HAP-1 (cell line): ENCODE measurements at regions not wholly inside any gene's neighbourhood (a gene's known extent, or its start where the extent isn't known, plus 50 kb on each side); places are given as distances from the start of the nearest gene placed in this dataset.

Experiments used
- DNase-seq, 2 experiments: peaks; one replicate each; pipeline ENCODE4 v3.0.0-alpha.2; 2016 to 2020; ENCODE audit warnings: low spot score in 2 of 2
- H3K27me3 ChIP-seq: fragments of 250-450 bp; sonication (Bioruptor Pico); 2 replicates; pipeline ENCODE4 v1.5.1; 2020; ENCODE audit warnings: low read depth, mild to moderate bottlenecking, moderate library complexity
- H3K36me3 ChIP-seq: fragments of 250-450 bp; sonication (Bioruptor Pico); replicated peaks from 2 replicates; pipeline ENCODE4 v1.5.1; 2020; ENCODE audit warnings: mild to moderate bottlenecking
- H3K4me1 ChIP-seq: fragments of 250-450 bp; sonication (Bioruptor Pico); 2 replicates; pipeline ENCODE4 v1.5.1; 2020; ENCODE audit warnings: mild to moderate bottlenecking
- H3K4me3 ChIP-seq: fragments of 250-450 bp; sonication (Bioruptor Pico); 2 replicates; pipeline ENCODE4 v1.5.1; 2020; ENCODE audit warnings: mild to moderate bottlenecking, moderate library complexity
- H3K9me3 ChIP-seq: fragments of 250-450 bp; sonication (Bioruptor Pico); 2 replicates; pipeline ENCODE4 v1.5.1; 2020; ENCODE audit warnings: mild to moderate bottlenecking, moderate library complexity
- in situ Hi-C: fragments of 300-500 bp; cut with MboI; formaldehyde crosslinking; loops from 3 replicates; pipeline ENCODE4 v1.14.3; 2020; ENCODE audit warnings: low sequenced_read_pairs, inconsistent platforms, mixed read lengths

DNA sequence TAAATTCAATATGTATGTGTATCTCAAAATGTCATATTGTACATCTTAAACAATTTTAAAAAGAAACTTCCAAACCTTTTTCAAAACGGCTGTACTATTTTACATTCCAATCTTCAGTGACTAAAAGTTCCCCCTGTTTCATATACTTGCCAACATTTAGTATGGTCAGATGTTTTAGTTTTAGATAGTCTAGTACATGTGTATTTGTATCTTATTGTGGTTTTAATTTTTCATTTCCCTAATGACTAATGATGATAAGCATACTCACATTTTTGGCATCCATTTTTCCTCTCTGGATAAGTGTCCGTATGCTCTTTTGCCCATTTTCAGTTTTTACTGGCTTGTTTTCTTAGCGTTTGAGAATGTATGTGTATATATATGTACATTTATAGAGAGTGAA is 212.2 kb upstream of the MAGEB18 start:
- Histone ChIP-seq H3K4me3 (no peak overlapping the region), H3K27me3 (no peaks in the 10 kb centered on the region), H3K36me3 (no peaks in the 10 kb centered on the region), H3K9me3 (no peaks in the 10 kb centered on the region), H3K4me1 (no peaks in the 10 kb centered on the region)
- DNase-seq: no peak
- in situ Hi-C loops: no loop called here

DNA sequence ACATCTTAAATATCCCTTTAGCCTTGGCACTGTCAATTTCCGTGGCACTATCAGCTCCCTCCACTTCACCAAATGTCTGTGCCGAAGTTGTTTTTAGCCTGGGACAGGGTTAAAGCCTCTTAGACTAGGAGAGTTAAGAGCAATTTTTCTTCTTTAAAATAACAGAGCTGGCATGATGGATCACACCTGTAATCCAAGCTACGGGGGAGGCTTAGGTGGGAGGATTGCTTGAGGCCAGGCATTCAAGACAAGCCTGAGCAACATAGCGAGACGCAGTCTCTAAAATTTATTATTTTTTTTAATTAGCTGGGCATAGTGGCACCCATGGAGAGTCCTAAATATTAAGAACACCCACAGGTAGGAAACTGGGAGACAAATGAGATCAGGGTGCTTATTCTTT is 209.8 kb upstream of the MAGEB18 start:
- DNase-seq: no peak
- Histone ChIP-seq H3K9me3 (no peaks in the 10 kb centered on the region), H3K27me3 (no peaks in the 10 kb centered on the region), H3K4me3 (no peak overlapping the region), H3K4me1 (no peaks in the 10 kb centered on the region), H3K36me3 (no peaks in the 10 kb centered on the region)
- in situ Hi-C loops: no loop called here

DNA sequence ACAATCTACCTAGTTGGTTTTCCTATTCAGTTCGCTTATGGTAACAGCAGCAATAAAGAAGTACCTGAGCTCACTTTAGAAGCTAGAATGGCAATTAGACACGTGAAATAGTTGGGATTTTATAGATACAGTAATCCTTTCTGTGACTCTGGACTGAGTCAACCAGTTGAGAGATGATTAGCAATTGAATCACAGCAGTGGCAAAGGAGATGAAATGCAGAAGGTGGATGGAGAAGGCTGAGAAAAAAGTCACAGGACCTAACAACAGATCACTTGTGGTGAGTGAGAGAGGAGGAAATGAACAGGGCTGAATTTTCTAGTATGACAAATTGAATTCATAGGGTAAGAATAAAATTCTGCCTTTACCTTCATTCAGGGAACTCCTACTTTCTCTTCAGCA is 197.1 kb upstream of the MAGEB18 start:
- no peak for DNase-seq
- Histone ChIP-seq H3K4me3 (no peak overlapping the region), H3K36me3 (no peaks in the 10 kb centered on the region), H3K9me3 (no peaks in the 10 kb centered on the region), H3K4me1 (no peaks in the 10 kb centered on the region), H3K27me3 (no peaks in the 10 kb centered on the region)
- in situ Hi-C loops: no loop called here

DNA sequence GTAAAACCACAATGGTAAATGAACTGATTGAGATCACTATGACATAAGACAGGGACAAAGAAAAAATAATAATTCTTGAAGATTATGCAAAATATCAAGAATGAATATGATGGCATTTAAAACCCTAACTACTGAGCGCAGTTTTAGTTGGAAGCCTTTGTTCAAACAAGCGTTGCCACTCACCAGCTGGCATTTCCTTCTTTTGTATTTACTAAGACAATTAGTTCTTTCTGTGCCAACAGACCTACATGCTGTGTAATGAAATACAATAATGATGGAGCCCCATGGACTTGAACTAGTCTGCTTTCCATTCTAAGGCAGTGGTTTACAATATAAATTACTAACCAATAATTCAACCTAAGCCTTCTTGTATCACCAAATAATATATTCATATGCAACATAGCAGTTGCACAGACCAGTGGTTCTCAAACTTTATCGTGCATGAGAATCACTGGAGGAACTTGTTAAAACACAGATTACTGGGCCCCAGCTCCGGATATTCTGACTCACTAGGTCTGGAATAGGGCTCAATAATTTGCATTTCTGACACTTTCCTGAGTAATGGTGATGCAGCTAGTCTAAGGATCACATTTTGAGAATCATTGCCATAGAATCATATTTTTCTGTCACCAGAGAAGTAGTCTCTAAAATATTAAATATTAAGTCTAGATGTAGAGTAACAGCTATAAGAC is 196.4 kb upstream of the MAGEB18 start:
- H3K9me3 ChIP-seq: no peaks in the 10 kb centered on the region
- no peak for DNase-seq
- H3K4me3 ChIP-seq: no peak overlapping the region
- in situ Hi-C loops: no loop called here
- H3K36me3 ChIP-seq: no peaks in the 10 kb centered on the region
- no peaks in the 10 kb centered on the region for H3K4me1 ChIP-seq
- H3K27me3 ChIP-seq: no peaks in the 10 kb centered on the region

DNA sequence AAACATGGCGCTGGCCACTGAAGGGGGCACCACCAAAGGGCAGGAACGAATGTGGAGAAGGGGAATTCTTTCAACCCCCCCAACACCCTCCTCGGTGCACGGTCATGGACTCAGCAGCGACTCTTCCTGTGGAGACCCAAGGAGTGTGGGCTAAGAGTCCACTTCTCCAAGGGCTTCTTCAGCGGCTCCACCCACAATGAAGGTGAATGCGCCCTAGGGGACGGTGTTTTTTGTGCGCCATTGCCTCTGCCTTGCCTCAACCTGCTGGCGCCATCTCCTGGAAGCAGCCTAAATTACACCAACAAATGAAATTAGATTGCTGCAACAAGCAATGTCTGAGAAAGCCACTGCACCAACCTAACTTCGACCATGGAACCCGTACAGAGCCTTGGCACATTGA is 169.2 kb upstream of the MAGEB18 start:
- Histone ChIP-seq H3K9me3 (no peaks in the 10 kb centered on the region), H3K4me1 (no peaks in the 10 kb centered on the region), H3K4me3 (no peak overlapping the region), H3K27me3 (peaks cover 2% of the 10 kb centered on the region; the same call in 1 of the 2 replicates), H3K36me3 (no peaks in the 10 kb centered on the region)
- DNase-seq: peak; percentile 39 to 85
- in situ Hi-C loops: no loop called here

DNA sequence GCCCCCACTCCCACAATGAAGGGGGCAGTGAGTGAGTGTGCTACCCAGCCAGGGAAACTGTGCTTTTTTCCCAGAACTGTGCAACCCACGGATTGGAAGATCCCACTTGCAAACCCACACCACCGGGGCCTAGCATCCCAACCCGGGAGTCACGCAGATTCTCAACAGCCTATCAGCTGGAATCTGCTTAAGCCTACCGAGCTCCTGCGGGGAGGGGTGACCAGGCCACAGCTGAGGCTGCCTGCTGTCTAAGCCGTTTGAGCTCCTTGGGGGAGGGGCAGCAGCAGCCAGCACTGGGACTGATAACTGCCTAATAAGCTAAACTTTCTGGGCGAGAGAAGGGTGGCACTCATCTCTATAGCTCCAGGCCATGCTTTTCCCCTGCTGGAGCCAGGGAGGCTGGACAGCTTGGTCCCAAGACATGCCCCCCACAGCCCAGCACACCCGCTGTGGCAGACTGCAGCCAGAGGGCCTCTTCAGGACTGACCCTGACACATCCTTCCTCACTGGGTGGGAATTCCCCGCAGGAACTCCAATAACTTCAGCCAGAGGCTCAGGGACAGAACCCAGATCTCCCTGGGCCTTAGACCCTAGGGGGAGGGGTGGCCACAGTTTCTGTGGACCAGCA is 161.3 kb upstream of the MAGEB18 start:
- no peaks in the 10 kb centered on the region for H3K4me1 ChIP-seq
- no peaks in the 10 kb centered on the region for H3K27me3 ChIP-seq
- H3K4me3 ChIP-seq: no peak overlapping the region
- in situ Hi-C loops: no loop called here
- H3K36me3 ChIP-seq: no peaks in the 10 kb centered on the region
- no peak for DNase-seq
- H3K9me3 ChIP-seq: no peaks in the 10 kb centered on the region

DNA sequence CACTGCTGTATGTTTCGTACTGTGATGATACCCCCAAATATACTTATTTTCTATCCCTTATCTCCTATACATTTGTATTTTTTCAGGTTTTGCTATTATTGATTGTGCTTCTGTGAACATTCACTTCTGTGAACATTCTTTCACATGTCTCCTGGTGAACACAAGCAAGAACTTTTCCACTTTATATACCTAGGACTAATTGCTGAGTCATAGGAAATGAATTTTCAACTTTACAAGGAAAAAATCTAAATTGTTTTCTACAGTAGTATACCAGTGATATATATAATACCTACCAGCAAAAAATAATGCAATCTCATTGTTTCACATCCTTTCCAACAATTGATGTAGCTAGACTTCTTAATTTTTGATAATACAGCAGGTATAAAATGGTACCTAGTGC is 139.5 kb upstream of the MAGEB18 start:
- no peaks in the 10 kb centered on the region for H3K36me3 ChIP-seq
- in situ Hi-C loops: no loop called here
- H3K9me3 ChIP-seq: no peaks in the 10 kb centered on the region
- H3K4me1 ChIP-seq: no peaks in the 10 kb centered on the region
- no peak for DNase-seq
- H3K4me3 ChIP-seq: no peak overlapping the region
- H3K27me3 ChIP-seq: no peaks in the 10 kb centered on the region

DNA sequence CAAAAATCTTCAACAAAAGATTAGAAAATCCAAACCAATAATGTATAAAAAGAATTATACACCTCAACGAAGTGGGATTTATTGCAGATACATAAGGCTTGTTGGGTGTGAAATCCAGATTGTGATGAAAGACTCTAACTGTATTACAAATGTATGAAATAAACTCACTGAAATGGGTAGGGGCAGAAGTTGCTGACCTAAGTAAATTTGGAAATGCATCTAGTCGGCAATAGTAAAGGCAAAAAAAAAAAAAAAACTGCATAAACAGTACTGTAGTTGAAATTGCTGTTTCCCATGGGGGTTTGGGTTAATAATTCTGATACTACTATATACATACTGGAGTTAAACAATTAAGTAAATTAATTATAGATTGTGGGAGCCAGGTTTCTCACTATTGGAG is 130.7 kb upstream of the MAGEB18 start:
- in situ Hi-C loops: no loop called here
- Histone ChIP-seq H3K9me3 (no peaks in the 10 kb centered on the region), H3K27me3 (no peaks in the 10 kb centered on the region), H3K4me3 (no peak overlapping the region), H3K4me1 (no peaks in the 10 kb centered on the region), H3K36me3 (no peaks in the 10 kb centered on the region)
- no peak for DNase-seq

DNA sequence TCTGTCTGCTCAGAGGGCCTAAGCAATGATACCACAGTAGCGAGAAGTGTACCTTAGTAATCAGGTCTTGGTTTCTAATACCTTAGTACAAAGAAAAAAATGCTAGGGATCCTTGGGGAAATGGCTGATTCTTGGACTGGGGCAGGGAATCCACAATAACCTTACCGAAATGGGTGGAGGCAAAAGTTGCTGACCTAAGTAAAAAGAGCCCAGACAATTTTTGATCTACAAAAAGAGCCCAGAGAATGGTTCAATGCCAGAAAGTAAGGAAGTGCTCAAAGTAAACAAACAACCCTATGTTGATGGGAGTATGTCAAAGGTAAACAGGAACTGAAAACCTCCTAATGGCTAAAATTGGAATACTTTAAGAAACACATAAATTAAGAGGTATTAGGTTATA is 130.1 kb upstream of the MAGEB18 start:
- no peak for DNase-seq
- in situ Hi-C loops: no loop called here
- H3K36me3 ChIP-seq: no peaks in the 10 kb centered on the region
- H3K4me3 ChIP-seq: no peak overlapping the region
- no peaks in the 10 kb centered on the region for H3K4me1 ChIP-seq
- no peaks in the 10 kb centered on the region for H3K27me3 ChIP-seq
- H3K9me3 ChIP-seq: no peaks in the 10 kb centered on the region

DNA sequence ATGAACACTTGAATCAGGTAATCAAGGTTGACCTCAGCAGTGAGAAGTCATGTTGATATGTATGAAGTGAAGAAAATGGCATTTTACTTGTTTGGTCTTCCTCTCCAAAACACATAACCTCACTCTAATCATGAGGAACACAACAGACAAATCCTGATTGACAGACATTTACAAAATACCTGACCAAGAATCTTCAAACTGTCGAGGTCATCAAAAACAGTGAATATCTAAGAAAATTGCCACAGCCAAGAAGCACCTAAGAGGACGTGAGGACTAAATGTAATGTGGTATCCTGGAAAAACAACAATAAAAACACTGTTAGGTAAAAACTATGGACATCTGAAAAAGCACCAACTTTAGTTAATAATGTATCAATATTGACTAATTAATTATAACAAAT is 129.5 kb upstream of the MAGEB18 start:
- in situ Hi-C loops: no loop called here
- Histone ChIP-seq H3K36me3 (no peaks in the 10 kb centered on the region), H3K4me1 (no peaks in the 10 kb centered on the region), H3K9me3 (no peaks in the 10 kb centered on the region), H3K4me3 (no peak overlapping the region), H3K27me3 (no peaks in the 10 kb centered on the region)
- no peak for DNase-seq

DNA sequence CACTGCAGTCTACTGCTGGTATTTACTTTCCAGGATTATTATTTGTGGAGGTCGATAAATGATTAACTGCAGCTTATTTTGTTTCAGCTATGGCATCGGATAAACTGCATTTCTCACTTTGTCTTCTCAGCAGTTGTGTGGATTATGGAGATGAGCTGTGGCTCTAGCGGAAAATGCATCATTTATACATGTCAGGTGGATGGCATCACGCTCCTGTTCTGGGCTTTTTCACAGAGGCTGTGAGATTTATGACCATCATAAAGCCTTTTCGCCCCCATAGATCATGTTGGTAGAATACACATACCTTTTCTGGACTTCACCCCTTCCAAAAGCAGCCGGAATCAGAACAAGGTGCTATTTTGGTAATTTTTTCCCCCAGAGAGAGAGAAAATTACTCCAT is 118.8 kb upstream of the MAGEB18 start:
- Histone ChIP-seq H3K4me3 (no peak overlapping the region), H3K4me1 (no peaks in the 10 kb centered on the region), H3K36me3 (no peaks in the 10 kb centered on the region), H3K9me3 (no peaks in the 10 kb centered on the region), H3K27me3 (no peaks in the 10 kb centered on the region)
- DNase-seq: no peak
- in situ Hi-C loops: no loop called here

DNA sequence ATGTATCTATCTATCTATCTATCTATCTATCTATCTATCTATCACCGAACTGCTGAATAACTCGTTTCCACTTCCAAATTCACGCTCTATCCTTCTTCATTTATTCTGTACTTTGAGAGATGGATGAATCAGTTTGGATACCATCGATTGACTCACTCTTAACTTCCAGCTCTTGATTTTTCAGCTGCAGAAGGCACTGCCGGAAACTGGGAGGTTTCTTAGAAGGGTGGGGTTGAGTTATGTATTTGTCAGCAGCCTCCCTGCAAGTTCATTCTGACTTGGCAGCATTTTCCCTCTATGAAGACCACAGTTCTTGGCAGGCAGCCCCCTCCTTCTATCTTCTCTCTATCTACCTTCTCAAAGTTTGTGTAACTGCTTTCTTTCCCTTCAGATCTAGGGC is 112.0 kb upstream of the MAGEB18 start:
- DNase-seq: no peak
- no peaks in the 10 kb centered on the region for H3K9me3 ChIP-seq
- in situ Hi-C loops: no loop called here
- no peak overlapping the region for H3K4me3 ChIP-seq
- H3K27me3 ChIP-seq: no peaks in the 10 kb centered on the region
- H3K4me1 ChIP-seq: no peaks in the 10 kb centered on the region
- H3K36me3 ChIP-seq: no peaks in the 10 kb centered on the region

DNA sequence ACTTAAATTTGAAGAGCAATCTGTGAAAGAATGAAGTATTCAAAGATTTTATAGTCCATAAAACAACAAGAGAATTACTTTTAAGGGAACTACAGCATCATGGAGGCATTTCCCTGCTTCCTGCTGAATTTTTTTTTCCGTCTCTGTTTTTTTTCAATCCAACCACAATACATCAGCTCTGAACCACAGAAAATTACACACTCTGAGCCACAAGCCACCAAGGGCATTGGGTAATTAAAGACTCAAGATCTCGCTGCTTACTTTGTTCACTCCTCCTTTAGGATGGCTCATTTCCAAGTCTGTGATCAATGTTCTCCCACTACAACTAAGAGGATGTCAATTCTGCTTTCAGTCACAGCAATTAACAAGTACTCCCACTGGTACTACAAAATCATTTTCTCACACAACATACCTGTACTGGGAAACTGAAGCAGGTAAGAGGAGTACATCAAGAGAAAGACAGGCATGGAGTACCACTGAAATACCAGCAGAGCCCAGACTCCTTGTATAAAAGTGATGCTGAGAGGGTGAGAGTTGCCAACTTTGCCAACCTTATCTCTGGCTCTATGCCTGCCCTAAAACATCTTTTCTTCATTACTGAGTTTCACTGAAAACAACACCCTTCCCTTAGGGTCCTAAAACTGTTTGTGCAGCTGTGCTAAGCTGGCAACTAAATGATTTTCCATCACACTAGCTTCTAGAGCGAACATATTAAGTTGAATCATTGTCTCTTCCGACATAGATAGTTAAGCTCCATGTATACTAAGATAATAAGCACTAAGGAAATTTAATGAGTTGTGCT is 105.8 kb upstream of the MAGEB18 start:
- in situ Hi-C loops: no loop called here
- DNase-seq: no peak
- Histone ChIP-seq H3K4me1 (no peaks in the 10 kb centered on the region), H3K4me3 (no peak overlapping the region), H3K27me3 (no peaks in the 10 kb centered on the region), H3K36me3 (no peaks in the 10 kb centered on the region), H3K9me3 (no peaks in the 10 kb centered on the region)

DNA sequence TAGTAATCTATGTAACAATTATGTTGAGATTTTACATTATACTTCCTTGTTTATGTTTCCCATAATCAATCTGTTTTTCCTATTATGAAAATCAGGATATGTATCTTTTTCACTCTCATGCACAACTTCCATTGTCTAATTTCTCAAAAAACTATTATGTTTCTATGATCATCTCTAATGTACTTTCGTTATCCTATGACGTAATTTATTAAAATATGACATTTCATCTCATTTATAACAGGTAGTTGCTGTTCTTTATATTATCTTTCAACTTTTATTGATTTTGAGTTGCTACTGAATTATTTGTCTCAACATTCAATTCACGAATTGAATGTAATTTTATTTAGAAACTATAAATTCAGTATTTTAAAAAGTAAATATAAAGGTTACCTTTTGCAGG is 100.8 kb upstream of the MAGEB18 start:
- DNase-seq: no peak
- in situ Hi-C loops: no loop called here
- Histone ChIP-seq H3K4me3 (no peak overlapping the region), H3K27me3 (no peaks in the 10 kb centered on the region), H3K4me1 (no peaks in the 10 kb centered on the region), H3K36me3 (no peaks in the 10 kb centered on the region), H3K9me3 (no peaks in the 10 kb centered on the region)
